Karpas-422 (cell line): ENCODE measurements at regions not wholly inside any gene's neighbourhood (a gene's known extent, or its start where the extent isn't known, plus 50 kb on each side); places are given as distances from the start of the nearest gene placed in this dataset.

Experiments
- DNase-seq: peaks from one replicate; pipeline ENCODE4 v3.0.0-alpha.2; 2015
- H2AFZ ChIP-seq: fragments of 200-600 bp; sonication (generic); 2 replicates; pipeline ENCODE4 v1.6.1; 2014; ENCODE audit warnings: antibody characterized with exemption, low read length, mixed read lengths
- H3K27ac ChIP-seq: fragments of 200-600 bp; sonication (generic); 2 replicates; pipeline ENCODE4 v1.5.1; 2014; ENCODE audit warnings: mild to moderate bottlenecking, low read length, moderate library complexity
- H3K27me3 ChIP-seq: fragments of 200-600 bp; sonication (generic); 2 replicates; pipeline ENCODE4 v1.6.1; 2014; ENCODE audit warnings: low read length, mixed read lengths
- H3K36me3 ChIP-seq: fragments of 200-600 bp; sonication (generic); 2 replicates; pipeline ENCODE4 v1.6.1; 2014; ENCODE audit warnings: low read length, mixed read lengths; ENCODE audit not compliant: insufficient read depth
- H3K4me1 ChIP-seq: fragments of 200-600 bp; sonication (generic); 2 replicates; pipeline ENCODE4 v1.6.1; 2014; ENCODE audit warnings: mild to moderate bottlenecking, low read length, mixed read lengths
- H3K4me2 ChIP-seq: fragments of 200-600 bp; sonication (generic); 2 replicates; pipeline ENCODE4 v1.6.1; 2014; ENCODE audit warnings: low read length, low read depth, mild to moderate bottlenecking; ENCODE audit not compliant: poor library complexity, severe bottlenecking
- H3K4me3 ChIP-seq: fragments of 200-600 bp; sonication (generic); 2 replicates; pipeline ENCODE4 v1.5.1; 2014; ENCODE audit warnings: mild to moderate bottlenecking, antibody characterized with exemption, low read length, mixed read lengths
- H3K79me2 ChIP-seq: fragments of 200-600 bp; sonication (generic); 2 replicates; pipeline ENCODE4 v1.6.1; 2014; ENCODE audit warnings: mild to moderate bottlenecking, low read length, mixed read lengths
- H3K9ac ChIP-seq: fragments of 200-600 bp; sonication (generic); 2 replicates; pipeline ENCODE4 v1.6.0; 2014; ENCODE audit warnings: low read length
- H3K9me2 ChIP-seq: fragments of 200-600 bp; sonication (generic), shearing (Covaris generic); replicated peaks from 2 replicates; pipeline ENCODE4 v1.6.0; 2014; ENCODE audit warnings: mild to moderate bottlenecking, low read length, moderate library complexity; ENCODE audit not compliant: insufficient read depth
- H3K9me3 ChIP-seq: fragments of 300-700, 200-600 bp; sonication (generic); 2 replicates; pipeline ENCODE4 v1.6.1; 2014; ENCODE audit warnings: low read length, mixed read lengths
- H4K20me1 ChIP-seq: fragments of 200-600 bp; sonication (generic); 2 replicates; pipeline ENCODE4 v1.6.1; 2014; ENCODE audit warnings: mild to moderate bottlenecking, antibody characterized with exemption, low read length, low read depth; ENCODE audit not compliant: insufficient read depth

- peaks cover under 1% of the 10 kb centered on the region for H3K4me1 ChIP-seq
- no peak overlapping the region for H3K27ac ChIP-seq
- no peak for DNase-seq
- H3K9me2 ChIP-seq, result no peaks in the 10 kb centered on the region
- H3K79me2 ChIP-seq, result no peaks in the 10 kb centered on the region
- no peak overlapping the region for H3K9ac ChIP-seq
- no peaks in the 10 kb centered on the region for H4K20me1 ChIP-seq
- H3K9me3 ChIP-seq, result no peaks in the 10 kb centered on the region
- H3K27me3 ChIP-seq, result no peaks in the 10 kb centered on the region
- H3K4me2 ChIP-seq, result no peak overlapping the region
- H3K4me3 ChIP-seq, result no peak overlapping the region
- no peak overlapping the region for H2AFZ ChIP-seq
- no peaks in the 10 kb centered on the region for H3K36me3 ChIP-seq
Observed at GRCh38 chr2:45337481-45337880, 273.6 kb downstream of the SRBD1 start.

GRCh38 chr2:45334205-45334604 is 276.9 kb downstream of the SRBD1 start:
- H3K4me2 ChIP-seq, result no peak overlapping the region
- H3K9me3 ChIP-seq, result no peaks in the 10 kb centered on the region
- no peak for DNase-seq
- no peaks in the 10 kb centered on the region for H3K79me2 ChIP-seq
- no peaks in the 10 kb centered on the region for H4K20me1 ChIP-seq
- no peak overlapping the region for H3K9ac ChIP-seq
- no peak overlapping the region for H3K27ac ChIP-seq
- no peaks in the 10 kb centered on the region for H3K27me3 ChIP-seq
- no peak overlapping the region for H2AFZ ChIP-seq
- H3K4me1 ChIP-seq, result peaks cover 14% of the 10 kb centered on the region
- no peak overlapping the region for H3K4me3 ChIP-seq
- no peaks in the 10 kb centered on the region for H3K9me2 ChIP-seq
- no peaks in the 10 kb centered on the region for H3K36me3 ChIP-seq

- Histone ChIP-seq H3K9me2 (no peaks in the 10 kb centered on the region), H4K20me1 (no peaks in the 10 kb centered on the region), H3K79me2 (no peaks in the 10 kb centered on the region), H3K9ac (no peak overlapping the region), H2AFZ (no peak overlapping the region), H3K4me2 (no peak overlapping the region), H3K9me3 (no peaks in the 10 kb centered on the region), H3K4me1 (peaks cover 17% of the 10 kb centered on the region), H3K27ac (no peak overlapping the region), H3K4me3 (no peak overlapping the region), H3K36me3 (no peaks in the 10 kb centered on the region), H3K27me3 (no peaks in the 10 kb centered on the region)
- no peak for DNase-seq
Observed at GRCh38 chr2:45332567-45332966, 278.5 kb downstream of the SRBD1 start.

- Histone ChIP-seq H3K9me3 (no peaks in the 10 kb centered on the region), H3K27me3 (no peaks in the 10 kb centered on the region), H3K27ac (no peak overlapping the region), H2AFZ (no peak overlapping the region), H4K20me1 (no peaks in the 10 kb centered on the region), H3K4me2 (no peak overlapping the region), H3K9me2 (no peaks in the 10 kb centered on the region), H3K9ac (no peak overlapping the region), H3K4me1 (peaks cover 17% of the 10 kb centered on the region), H3K4me3 (no peak overlapping the region), H3K36me3 (no peaks in the 10 kb centered on the region), H3K79me2 (no peaks in the 10 kb centered on the region)
- peak; percentile 59 for DNase-seq
Observed at GRCh38 chr2:45332094-45332493, 279.0 kb downstream of the SRBD1 start.

GRCh38 chr2:45331410-45331786 is 279.7 kb downstream of the SRBD1 start:
- no peaks in the 10 kb centered on the region for H3K9me2 ChIP-seq
- H3K4me3 ChIP-seq, result no peak overlapping the region
- no peak overlapping the region for H3K9ac ChIP-seq
- no peaks in the 10 kb centered on the region for H3K36me3 ChIP-seq
- no peak overlapping the region for H3K27ac ChIP-seq
- H3K27me3 ChIP-seq, result no peaks in the 10 kb centered on the region
- H2AFZ ChIP-seq, result no peak overlapping the region
- DNase-seq, result no peak
- no peaks in the 10 kb centered on the region for H4K20me1 ChIP-seq
- H3K4me1 ChIP-seq, result peaks cover 17% of the 10 kb centered on the region
- H3K4me2 ChIP-seq, result no peak overlapping the region
- H3K79me2 ChIP-seq, result no peaks in the 10 kb centered on the region
- H3K9me3 ChIP-seq, result no peaks in the 10 kb centered on the region

- H3K79me2 ChIP-seq, result no peaks in the 10 kb centered on the region
- peaks cover 17% of the 10 kb centered on the region for H3K4me1 ChIP-seq
- no peaks in the 10 kb centered on the region for H3K36me3 ChIP-seq
- no peaks in the 10 kb centered on the region for H3K9me2 ChIP-seq
- H3K4me3 ChIP-seq, result no peak overlapping the region
- no peak for DNase-seq
- no peaks in the 10 kb centered on the region for H4K20me1 ChIP-seq
- no peak overlapping the region for H3K9ac ChIP-seq
- H2AFZ ChIP-seq, result no peak overlapping the region
- no peaks in the 10 kb centered on the region for H3K27me3 ChIP-seq
- no peak overlapping the region for H3K27ac ChIP-seq
- H3K9me3 ChIP-seq, result no peaks in the 10 kb centered on the region
- no peak overlapping the region for H3K4me2 ChIP-seq
Observed at GRCh38 chr2:45330637-45331409, 280.2 kb downstream of the SRBD1 start.

- no peak for DNase-seq
- Histone ChIP-seq H3K27ac (no peak overlapping the region), H3K4me1 (peaks cover 17% of the 10 kb centered on the region), H3K79me2 (no peaks in the 10 kb centered on the region), H3K4me3 (no peak overlapping the region), H4K20me1 (no peaks in the 10 kb centered on the region), H3K9me3 (no peaks in the 10 kb centered on the region), H3K9me2 (no peaks in the 10 kb centered on the region), H2AFZ (no peak overlapping the region), H3K27me3 (no peaks in the 10 kb centered on the region), H3K9ac (no peak overlapping the region), H3K36me3 (no peaks in the 10 kb centered on the region), H3K4me2 (no peak overlapping the region)
Observed at GRCh38 chr2:45330108-45330507, 281.0 kb downstream of the SRBD1 start.

GRCh38 chr2:45329045-45329677 is 281.9 kb downstream of the SRBD1 start:
- H3K36me3 ChIP-seq, result peaks cover under 1% of the 10 kb centered on the region; the same call in 1 of the 2 replicates
- H3K9ac ChIP-seq, result no peak overlapping the region
- H3K27ac ChIP-seq, result no peak overlapping the region
- H3K9me2 ChIP-seq, result no peaks in the 10 kb centered on the region
- no peaks in the 10 kb centered on the region for H3K79me2 ChIP-seq
- H3K9me3 ChIP-seq, result peaks cover under 1% of the 10 kb centered on the region; the same call in 1 of the 2 replicates
- no peak overlapping the region for H3K4me3 ChIP-seq
- H3K27me3 ChIP-seq, result no peaks in the 10 kb centered on the region
- no peak overlapping the region for H3K4me2 ChIP-seq
- H3K4me1 ChIP-seq, result peaks cover 17% of the 10 kb centered on the region
- peak overlapping the region; percentile 43; the same call in 1 of the 2 replicates for H2AFZ ChIP-seq
- H4K20me1 ChIP-seq, result no peaks in the 10 kb centered on the region
- peak; percentile 50 for DNase-seq
